A549 (cell line): ENCODE measurements at regions not wholly inside any gene's neighbourhood (a gene's known extent, or its start where the extent isn't known, plus 50 kb on each side); places are given as distances from the start of the nearest gene placed in this dataset.

Experiments
- EP300 ChIP-seq, 2 experiments: fragments of >200 bp; sonication (Bioruptor Twin); formaldehyde crosslinking; IDR thresholded peaks; 2 replicates in 1 of 2; 3 replicates in 1 of 2; pipeline ENCODE4 v1.6.1; 2016 to 2017
- FOSB ChIP-seq: fragments of 250-450 bp; sonication (Bioruptor Pico); IDR thresholded peaks from 2 replicates; pipeline ENCODE4 v1.5.0; 2020; ENCODE audit warnings: mild to moderate bottlenecking, moderate library complexity
- MYC ChIP-seq: IDR thresholded peaks from 2 replicates; pipeline ENCODE4 v1.6.1; 2012; ENCODE audit warnings: mild to moderate bottlenecking, inconsistent platforms, low read length, improper control_type of control experiment, borderline replicate concordance
- RFX5 ChIP-seq: fragments of 450-650 bp; IDR thresholded peaks from 2 replicates; pipeline ENCODE4 v1.7.1; 2014; ENCODE audit warnings: antibody characterized with exemption, mild to moderate bottlenecking, moderate library complexity
- ZNF302 ChIP-seq: fragments of 250-450 bp; sonication (Bioruptor Pico); IDR thresholded peaks from 2 replicates; pipeline ENCODE4 v1.9.0; 2021; ENCODE audit warnings: inconsistent platforms, mild to moderate bottlenecking, moderate library complexity
- TF ChIP-seq, protein P1 (sequence below): fragments of >200 bp; sonication (Bioruptor Twin); formaldehyde crosslinking; IDR thresholded peaks from 3 replicates; pipeline ENCODE4 v1.5.1; 2016

DNA sequence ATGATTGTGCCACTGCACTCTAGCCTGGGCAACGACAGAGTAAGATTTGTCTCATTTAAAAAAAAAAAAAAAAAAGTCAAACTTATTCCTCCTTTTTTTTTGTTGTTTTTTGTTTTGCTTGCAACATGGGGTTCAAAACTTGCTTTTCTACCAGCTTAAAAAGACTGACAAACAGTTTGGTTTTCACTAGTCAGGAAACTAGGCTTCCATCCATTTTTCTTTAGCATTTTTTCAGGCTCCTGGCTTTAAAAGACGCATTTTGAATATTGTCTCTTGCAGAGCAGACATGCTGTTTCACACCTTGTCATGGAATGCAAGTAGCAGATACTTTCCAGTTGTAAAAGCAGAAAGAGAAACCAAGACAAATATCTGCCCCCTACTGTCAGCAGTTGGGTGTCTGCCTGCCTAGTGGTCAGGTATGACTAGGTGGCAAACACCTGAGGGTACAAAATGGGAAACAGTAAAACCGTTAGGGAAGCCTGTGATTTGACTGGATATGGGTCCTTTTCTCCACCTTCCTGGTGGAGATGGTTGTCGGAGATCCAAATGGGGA lies 139.9 kb downstream of the CCDC71L start:
- TF ChIP-seq, protein P1, sequence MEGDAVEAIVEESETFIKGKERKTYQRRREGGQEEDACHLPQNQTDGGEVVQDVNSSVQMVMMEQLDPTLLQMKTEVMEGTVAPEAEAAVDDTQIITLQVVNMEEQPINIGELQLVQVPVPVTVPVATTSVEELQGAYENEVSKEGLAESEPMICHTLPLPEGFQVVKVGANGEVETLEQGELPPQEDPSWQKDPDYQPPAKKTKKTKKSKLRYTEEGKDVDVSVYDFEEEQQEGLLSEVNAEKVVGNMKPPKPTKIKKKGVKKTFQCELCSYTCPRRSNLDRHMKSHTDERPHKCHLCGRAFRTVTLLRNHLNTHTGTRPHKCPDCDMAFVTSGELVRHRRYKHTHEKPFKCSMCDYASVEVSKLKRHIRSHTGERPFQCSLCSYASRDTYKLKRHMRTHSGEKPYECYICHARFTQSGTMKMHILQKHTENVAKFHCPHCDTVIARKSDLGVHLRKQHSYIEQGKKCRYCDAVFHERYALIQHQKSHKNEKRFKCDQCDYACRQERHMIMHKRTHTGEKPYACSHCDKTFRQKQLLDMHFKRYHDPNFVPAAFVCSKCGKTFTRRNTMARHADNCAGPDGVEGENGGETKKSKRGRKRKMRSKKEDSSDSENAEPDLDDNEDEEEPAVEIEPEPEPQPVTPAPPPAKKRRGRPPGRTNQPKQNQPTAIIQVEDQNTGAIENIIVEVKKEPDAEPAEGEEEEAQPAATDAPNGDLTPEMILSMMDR = no peak
- TF ChIP-seq ZNF302 (no peak), FOSB (CRISPR knock-in tag) (no peak), RFX5 (no peak), EP300 (IDR thresholded peaks at IDR 0.05) (no peak), MYC (no peak)
